HT1080 (cell line): ENCODE measurements at regions not wholly inside any gene's neighbourhood (a gene's known extent, or its start where the extent isn't known, plus 50 kb on each side); places are given as distances from the start of the nearest gene placed in this dataset.
"Not testable (repeated sequence)": the region's sequence is repeated elsewhere in the genome, so short reads cannot be mapped to it uniquely, and the experiment has no call there.

Source experiments
- DNase-seq: peaks from one replicate; pipeline ENCODE4 v3.0.0-alpha.2; 2015; ENCODE audit warnings: low read depth

- no peak for DNase-seq
These were observed 603.2 kb downstream of the TMEM182 start for GRCh38 chr2:103365071-103365470.

GRCh38 chr2:103367877-103368276, 606.0 kb downstream of the TMEM182 start:
- no peak for DNase-seq

GRCh38 chr2:103383541-103383940, 621.7 kb downstream of the TMEM182 start:
- DNase-seq = no peak

- DNase-seq = no peak
These were observed 625.0 kb downstream of the TMEM182 start for GRCh38 chr2:103386872-103387271.

- no peak for DNase-seq
These were observed 626.1 kb downstream of the TMEM182 start for GRCh38 chr2:103387888-103388287.

GRCh38 chr2:103396152-103396551, 634.3 kb downstream of the TMEM182 start:
- DNase-seq = no peak

- DNase-seq = peak; percentile 68
These were observed 639.8 kb downstream of the TMEM182 start for GRCh38 chr2:103401621-103402020.

- no peak for DNase-seq
These were observed 640.5 kb downstream of the TMEM182 start for GRCh38 chr2:103402336-103402735.

- peak; percentile 32 for DNase-seq
These were observed 641.1 kb downstream of the TMEM182 start for GRCh38 chr2:103402944-103403343.

GRCh38 chr2:103403388-103403787, 641.6 kb downstream of the TMEM182 start:
- not testable (repeated sequence) for DNase-seq

GRCh38 chr2:103410221-103410620, 648.4 kb downstream of the TMEM182 start:
- DNase-seq = no peak

- no peak for DNase-seq
These were observed 657.7 kb downstream of the TMEM182 start for GRCh38 chr2:103419506-103419905.

GRCh38 chr2:103423100-103423499, 661.3 kb downstream of the TMEM182 start:
- DNase-seq = no peak

GRCh38 chr2:103427567-103427966, 665.7 kb downstream of the TMEM182 start:
- DNase-seq = no peak

- DNase-seq = no peak
These were observed 668.4 kb downstream of the TMEM182 start for GRCh38 chr2:103430191-103430590.

GRCh38 chr2:103435010-103435409, 673.2 kb downstream of the TMEM182 start:
- peak; percentile 49 for DNase-seq

GRCh38 chr2:103437161-103437560, 675.3 kb downstream of the TMEM182 start:
- DNase-seq = no peak

GRCh38 chr2:103445347-103445746, 683.5 kb downstream of the TMEM182 start:
- DNase-seq = no peak

GRCh38 chr2:103448495-103448894, 686.7 kb downstream of the TMEM182 start:
- DNase-seq = no peak

GRCh38 chr2:103451283-103451682, 689.5 kb downstream of the TMEM182 start:
- DNase-seq = no peak

GRCh38 chr2:103459283-103459682, 697.5 kb downstream of the TMEM182 start:
- DNase-seq = no peak

- no peak for DNase-seq
These were observed 700.3 kb downstream of the TMEM182 start for GRCh38 chr2:103462101-103462500.

GRCh38 chr2:103462712-103463111, 700.9 kb downstream of the TMEM182 start:
- no peak for DNase-seq

- peak; percentile 7 for DNase-seq
These were observed 703.0 kb downstream of the TMEM182 start for GRCh38 chr2:103464831-103465230.
